ENCODE measurements at regions not wholly inside any gene's neighbourhood (a gene's known extent, or its start where the extent isn't known, plus 50 kb on each side); places are given as distances from the start of the nearest gene placed in this dataset.

DNA sequence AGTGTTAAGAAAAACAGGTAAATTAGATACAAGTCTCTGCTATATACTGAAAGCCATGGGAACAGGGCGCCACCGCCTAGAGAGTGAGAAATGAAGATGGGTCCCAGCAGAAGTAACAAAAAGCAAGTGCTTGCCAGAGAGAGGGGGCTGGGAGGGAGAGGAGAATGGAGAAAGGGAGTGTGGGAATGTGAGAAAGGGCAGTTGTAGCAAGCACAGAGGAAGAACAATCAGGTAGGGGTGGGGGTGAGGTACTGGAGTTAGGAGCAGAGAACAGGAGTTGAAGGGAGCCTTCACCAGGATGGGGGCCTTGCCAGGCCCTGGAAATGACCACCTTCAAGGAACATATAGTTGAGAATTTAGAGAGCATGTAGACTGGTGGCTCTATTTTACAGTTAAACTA, 66.8 kb downstream of the TCF20 start:
- TF ChIP-seq EZH2 (IDR thresholded peaks at IDR 0.05; ENCODE audit: low read depth, unreplicated experiment) (no peak), EZH2phosphoT487 (IDR thresholded peaks at IDR 0.05; ENCODE audit: unreplicated experiment) (no peak), CREB1 (CRISPR knock-in tag; IDR thresholded peaks at IDR 0.05; ENCODE audit: low read depth) (no peak), POLR2AphosphoS5 (IDR thresholded peaks at IDR 0.05; ENCODE audit: low read depth) (no peak)
- TF ChIP-seq, protein P1, sequence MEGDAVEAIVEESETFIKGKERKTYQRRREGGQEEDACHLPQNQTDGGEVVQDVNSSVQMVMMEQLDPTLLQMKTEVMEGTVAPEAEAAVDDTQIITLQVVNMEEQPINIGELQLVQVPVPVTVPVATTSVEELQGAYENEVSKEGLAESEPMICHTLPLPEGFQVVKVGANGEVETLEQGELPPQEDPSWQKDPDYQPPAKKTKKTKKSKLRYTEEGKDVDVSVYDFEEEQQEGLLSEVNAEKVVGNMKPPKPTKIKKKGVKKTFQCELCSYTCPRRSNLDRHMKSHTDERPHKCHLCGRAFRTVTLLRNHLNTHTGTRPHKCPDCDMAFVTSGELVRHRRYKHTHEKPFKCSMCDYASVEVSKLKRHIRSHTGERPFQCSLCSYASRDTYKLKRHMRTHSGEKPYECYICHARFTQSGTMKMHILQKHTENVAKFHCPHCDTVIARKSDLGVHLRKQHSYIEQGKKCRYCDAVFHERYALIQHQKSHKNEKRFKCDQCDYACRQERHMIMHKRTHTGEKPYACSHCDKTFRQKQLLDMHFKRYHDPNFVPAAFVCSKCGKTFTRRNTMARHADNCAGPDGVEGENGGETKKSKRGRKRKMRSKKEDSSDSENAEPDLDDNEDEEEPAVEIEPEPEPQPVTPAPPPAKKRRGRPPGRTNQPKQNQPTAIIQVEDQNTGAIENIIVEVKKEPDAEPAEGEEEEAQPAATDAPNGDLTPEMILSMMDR (conservative IDR thresholded peaks at IDR 0.05; ENCODE audit: low read depth in 2 of 2), result no peak
